ENCODE measurements at regions not wholly inside any gene's neighbourhood (a gene's known extent, or its start where the extent isn't known, plus 50 kb on each side); places are given as distances from the start of the nearest gene placed in this dataset.

- ATAC-seq, result no peak
Observed at GRCh38 chr5:170159947-170160346, 54.2 kb downstream of the FOXI1 start.

DNA sequence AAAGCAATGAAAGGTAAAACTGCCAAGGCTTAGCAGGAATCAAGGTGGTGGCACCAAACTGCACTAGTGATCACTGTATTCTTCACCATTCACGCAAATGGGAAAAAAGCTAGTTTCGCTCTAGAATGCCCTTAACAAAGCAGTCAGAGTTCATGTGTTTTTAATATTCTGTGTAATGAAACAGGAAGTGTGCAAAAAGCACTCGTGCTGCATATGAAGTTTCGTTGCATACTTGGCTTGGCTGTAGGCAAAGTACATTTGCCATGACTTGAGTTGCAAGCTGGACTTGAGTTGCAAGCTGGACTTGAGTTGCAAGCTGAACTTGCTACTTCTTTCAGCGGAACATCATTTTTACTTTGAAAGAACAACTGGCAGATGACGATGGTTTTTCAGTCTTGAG, 55.4 kb downstream of the FOXI1 start:
- ATAC-seq, result no peak

GRCh38 chr5:170162631-170163321, 57.1 kb downstream of the FOXI1 start:
- ATAC-seq, result no peak

- no peak for ATAC-seq
Observed at GRCh38 chr5:170164087-170164486, 58.4 kb downstream of the FOXI1 start.

DNA sequence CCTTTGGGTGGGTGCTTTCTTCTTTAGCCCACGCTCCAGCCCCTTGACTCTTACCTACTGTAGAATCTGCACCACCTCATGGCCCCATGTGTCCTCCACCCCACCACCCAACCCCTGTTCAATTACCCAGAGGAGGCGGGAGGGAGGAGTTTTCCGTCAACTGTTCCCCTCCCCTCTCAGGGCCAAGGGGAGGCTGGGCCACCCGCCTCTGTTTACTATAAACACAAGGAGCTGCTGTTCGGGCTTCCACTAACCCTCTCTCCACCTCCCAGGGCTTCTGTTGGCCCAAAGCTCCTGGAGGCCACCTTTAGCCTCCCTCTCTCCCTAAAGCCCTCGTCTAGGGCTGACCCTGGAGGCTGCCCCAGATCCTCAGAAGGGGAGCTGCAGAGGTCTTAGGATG, 59.2 kb downstream of the FOXI1 start:
- ATAC-seq, result no peak

GRCh38 chr5:170166101-170166500, 60.4 kb downstream of the FOXI1 start:
- no peak for ATAC-seq

DNA sequence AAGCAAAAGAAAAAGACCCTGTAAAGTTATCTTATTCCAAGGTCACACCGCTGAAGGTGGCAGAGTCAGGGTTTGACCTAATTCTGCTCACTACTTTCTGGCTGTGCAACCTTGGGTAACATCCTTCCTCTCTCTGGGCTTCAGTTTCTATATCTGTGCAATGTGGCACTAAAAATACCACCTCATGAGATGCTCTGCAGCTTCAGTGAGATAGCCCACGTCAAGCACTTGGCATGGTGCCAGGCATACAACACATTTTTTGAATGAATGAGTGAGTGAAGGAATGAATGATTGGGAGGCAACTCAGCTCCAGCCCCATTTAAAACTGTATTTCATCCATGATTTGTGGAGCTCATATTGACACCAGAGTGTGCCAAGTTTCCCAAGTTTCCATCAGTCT, 62.3 kb downstream of the FOXI1 start:
- no peak for ATAC-seq

- no peak for ATAC-seq
Observed at GRCh38 chr5:170168797-170169196, 63.1 kb downstream of the FOXI1 start.

DNA sequence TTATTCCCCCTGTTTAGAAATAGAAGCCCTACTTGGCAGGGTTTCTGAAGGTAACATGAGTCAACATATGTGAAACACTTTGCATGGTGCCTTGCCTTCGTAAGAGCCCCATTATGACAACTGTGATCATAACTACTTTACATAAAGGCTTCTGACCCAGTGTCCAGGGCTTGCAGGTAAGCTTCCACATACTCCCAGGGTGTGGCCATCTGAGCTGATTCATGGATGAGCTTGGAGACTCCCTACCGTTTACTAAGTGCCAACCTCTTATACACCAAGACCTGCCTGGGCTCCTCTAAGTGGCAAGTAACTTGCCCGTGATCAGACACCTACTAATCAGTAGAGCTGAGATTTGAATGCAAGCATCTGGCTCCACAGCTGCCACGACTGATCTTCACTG, 62.8 kb upstream of the C5orf58 start:
- ATAC-seq, result peak; percentile 31

GRCh38 chr5:170171811-170172210, 61.0 kb upstream of the C5orf58 start:
- ATAC-seq, result no peak

DNA sequence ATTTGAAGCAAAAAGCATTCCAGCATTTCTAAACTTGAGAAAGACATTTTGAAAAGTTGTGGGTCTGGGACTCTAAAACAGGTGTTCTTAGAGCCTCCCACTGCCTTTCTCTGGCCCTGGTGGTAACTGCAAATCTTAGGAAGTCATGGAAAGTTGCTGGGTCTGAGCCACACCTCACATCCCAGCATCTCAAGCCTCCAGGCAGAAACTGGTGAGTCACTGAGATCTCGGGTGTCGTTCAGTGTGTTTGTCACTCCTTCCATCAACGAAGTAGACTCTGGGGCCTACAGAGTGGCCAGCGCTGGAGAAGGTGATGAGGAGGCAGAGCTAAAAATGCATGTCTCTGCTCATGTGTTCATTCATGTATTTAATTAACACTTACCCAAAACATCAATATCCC, 59.6 kb upstream of the C5orf58 start:
- ATAC-seq, result no peak

DNA sequence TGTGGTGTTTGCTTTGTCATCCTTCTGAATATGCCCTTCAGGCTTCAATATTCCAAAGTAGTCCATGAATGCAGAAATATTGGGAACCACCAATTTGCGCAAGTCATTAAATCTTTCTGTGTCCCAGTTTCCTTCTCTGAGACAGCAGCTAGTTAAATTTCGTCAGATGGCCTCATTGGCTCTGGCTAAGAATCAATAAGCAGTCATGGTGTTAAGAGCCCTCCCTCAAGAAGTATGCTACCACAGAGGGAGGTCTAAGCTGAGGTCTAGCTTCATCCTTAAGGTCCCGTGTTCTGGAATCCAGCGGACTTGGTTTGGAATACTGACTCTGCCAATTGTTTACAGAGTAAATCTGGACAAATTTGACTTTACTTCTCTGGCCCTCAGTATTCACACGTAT, 59.1 kb upstream of the C5orf58 start:
- ATAC-seq, result no peak

DNA sequence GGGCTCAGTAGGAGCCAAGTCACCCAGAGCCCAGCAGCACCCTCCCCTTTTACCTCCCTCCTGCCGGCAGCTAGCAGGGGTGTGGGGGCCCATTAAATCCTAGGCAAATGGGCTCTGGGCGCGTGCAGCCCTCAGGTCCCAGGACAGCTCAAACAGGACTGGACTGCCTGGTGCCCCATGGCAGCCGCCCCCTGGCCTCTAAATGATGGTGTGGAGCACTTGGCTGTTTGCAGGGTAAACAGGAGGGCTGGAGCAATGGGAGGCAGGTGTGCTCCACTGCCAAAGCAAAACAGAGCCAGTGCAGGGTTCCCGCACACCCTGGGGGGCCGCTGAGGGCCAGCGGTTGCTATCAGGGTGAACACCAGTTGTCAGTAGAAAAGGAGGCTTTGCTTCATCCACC, 55.9 kb upstream of the C5orf58 start:
- ATAC-seq, result no peak

- no peak for ATAC-seq
Observed at GRCh38 chr5:170178814-170179213, 54.0 kb upstream of the C5orf58 start.

GRCh38 chr5:170179626-170180025, 53.2 kb upstream of the C5orf58 start:
- ATAC-seq, result no peak

GRCh38 chr5:170181902-170182301, 50.9 kb upstream of the C5orf58 start:
- ATAC-seq, result no peak

DNA sequence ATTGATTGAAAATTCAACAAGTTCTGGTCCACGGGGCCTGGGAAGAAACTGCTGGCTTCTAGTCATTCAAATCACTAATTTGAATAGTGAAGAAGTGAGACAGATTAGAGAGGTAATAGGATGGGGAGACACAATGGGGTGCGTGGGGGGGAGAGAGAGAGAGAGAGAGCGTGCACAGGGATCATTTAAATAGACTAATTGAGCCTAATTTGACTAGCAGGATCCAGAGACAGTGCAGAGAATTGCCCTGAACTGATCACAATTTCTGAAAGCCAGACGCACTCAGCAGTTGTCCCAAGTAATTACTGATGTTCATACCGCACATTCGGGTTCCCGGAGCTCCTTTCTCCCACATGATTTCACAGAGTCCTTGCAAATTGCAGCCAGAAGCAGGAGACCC, 50.3 kb upstream of the C5orf58 start:
- ATAC-seq, result no peak

All from esophagus mucosa (tissue), 1 donor.